HG02678 (cell line): ENCODE measurements at regions not wholly inside any gene's neighbourhood (a gene's known extent, or its start where the extent isn't known, plus 50 kb on each side); places are given as distances from the start of the nearest gene placed in this dataset.

Experiments
- ATAC-seq: cut with Tn5 transposase; IDR thresholded peaks from one replicate; pipeline ENCODE4 v1.9.1; 2021; ENCODE audit warnings: mild to moderate bottlenecking, moderate library complexity; ENCODE audit not compliant: unreplicated experiment

GRCh38 chr9:91065231-91066041 lies 263.8 kb downstream of the SYK start:
- no peak for ATAC-seq

GRCh38 chr9:91066042-91066415 lies 264.4 kb downstream of the SYK start:
- no peak for ATAC-seq

- no peak for ATAC-seq
Measured at GRCh38 chr9:91066856-91067255, 265.2 kb downstream of the SYK start.

- ATAC-seq: no peak
Measured at GRCh38 chr9:91067306-91067860, 265.8 kb downstream of the SYK start.

- ATAC-seq: no peak
Measured at GRCh38 chr9:91071184-91071990, 269.8 kb downstream of the SYK start.

- ATAC-seq: no peak
Measured at GRCh38 chr9:91073049-91073810, 271.6 kb downstream of the SYK start.

- ATAC-seq: no peak
Measured at GRCh38 chr9:91073811-91074771, 272.5 kb downstream of the SYK start.

- ATAC-seq: no peak
Measured at GRCh38 chr9:91074866-91075265, 273.2 kb downstream of the SYK start.

- no peak for ATAC-seq
Measured at GRCh38 chr9:91075279-91075678, 273.7 kb downstream of the SYK start.

GRCh38 chr9:91077624-91078368 lies 276.2 kb downstream of the SYK start:
- ATAC-seq: no peak

GRCh38 chr9:91078369-91078695 lies 276.7 kb downstream of the SYK start:
- no peak for ATAC-seq

GRCh38 chr9:91082731-91083130 lies 279.0 kb downstream of the AUH start:
- no peak for ATAC-seq

GRCh38 chr9:91084896-91085516 lies 276.7 kb downstream of the AUH start:
- no peak for ATAC-seq

GRCh38 chr9:91085517-91086291 lies 276.0 kb downstream of the AUH start:
- no peak for ATAC-seq

- no peak for ATAC-seq
Measured at GRCh38 chr9:91086657-91087461, 274.9 kb downstream of the AUH start.

GRCh38 chr9:91087462-91087759 lies 274.3 kb downstream of the AUH start:
- ATAC-seq: no peak

GRCh38 chr9:91089405-91090129 lies 272.2 kb downstream of the AUH start:
- ATAC-seq: no peak
